RWPE2 (cell line): ENCODE measurements at regions not wholly inside any gene's neighbourhood (a gene's known extent, or its start where the extent isn't known, plus 50 kb on each side); places are given as distances from the start of the nearest gene placed in this dataset.

Experiments
- ATAC-seq: fragments of 200-7000 bp; cut with Tn5 transposase; 3 replicates; pipeline ENCODE4 v1.9.1; 2021; ENCODE audit warnings: low read depth
- DNase-seq: peaks from one replicate; pipeline ENCODE4 v3.0.0-alpha.2; 2020; ENCODE audit warnings: low spot score
- H3K27ac ChIP-seq: fragments of 450-650 bp; 2 replicates; pipeline ENCODE4 v1.5.1; 2017; ENCODE audit warnings: mild to moderate bottlenecking; ENCODE audit not compliant: poor library complexity, severe bottlenecking
- H3K27me3 ChIP-seq: fragments of 250-450 bp; sonication (Bioruptor Pico); 2 replicates; pipeline ENCODE4 v1.5.1; 2021; ENCODE audit warnings: mild to moderate bottlenecking, moderate library complexity; ENCODE audit not compliant: insufficient read depth, poor library complexity, severe bottlenecking
- H3K36me3 ChIP-seq: fragments of 250-450 bp; sonication (Bioruptor Pico); 2 replicates; pipeline ENCODE4 v1.5.1; 2020; ENCODE audit warnings: low read depth, mild to moderate bottlenecking, moderate library complexity
- H3K4me1 ChIP-seq: fragments of 250-450 bp; sonication (Bioruptor Pico); 2 replicates; pipeline ENCODE4 v1.5.1; 2021; ENCODE audit warnings: mild to moderate bottlenecking, moderate library complexity; ENCODE audit not compliant: insufficient read depth, poor library complexity, severe bottlenecking
- H3K4me3 ChIP-seq: fragments of 250-450 bp; sonication (Bioruptor Pico); 2 replicates; pipeline ENCODE4 v1.5.1; 2021; ENCODE audit warnings: mild to moderate bottlenecking, moderate library complexity; ENCODE audit not compliant: severe bottlenecking
- H3K9me3 ChIP-seq: fragments of 250-450 bp; sonication (Bioruptor Pico); 2 replicates; pipeline ENCODE4 v1.5.1; 2021; ENCODE audit warnings: mild to moderate bottlenecking, moderate library complexity; ENCODE audit not compliant: severe bottlenecking
- TF ChIP-seq, protein P1 (sequence below): fragments of 450-650 bp; IDR thresholded peaks from one replicate; pipeline ENCODE4 v1.5.1; 2017; ENCODE audit warnings: mild to moderate bottlenecking, moderate library complexity; ENCODE audit not compliant: poor library complexity, severe bottlenecking

DNA sequence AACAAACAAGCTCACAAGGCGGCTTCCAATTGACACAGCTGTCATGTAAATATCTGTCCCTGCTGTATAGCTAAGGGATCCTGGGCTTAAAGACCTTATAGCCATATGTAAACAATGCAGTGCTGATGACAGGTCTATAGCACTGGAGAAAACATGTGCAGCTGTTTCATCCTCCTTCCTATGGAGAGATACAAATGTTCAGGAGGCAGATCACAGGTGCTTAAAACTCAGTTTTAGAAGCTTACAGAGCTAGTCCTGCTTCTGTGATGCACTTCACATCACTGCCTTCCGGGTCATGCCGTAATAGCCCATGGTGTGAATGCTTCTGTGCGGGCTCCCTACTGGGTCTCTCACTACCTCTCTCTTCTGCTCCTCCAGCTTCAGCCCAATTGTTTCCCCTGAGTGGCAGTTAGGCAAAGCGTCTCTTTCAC is 262.4 kb upstream of the CHST9 start:
- no peak for DNase-seq
- Histone ChIP-seq H3K27me3 (no peaks in the 10 kb centered on the region), H3K4me3 (no peak overlapping the region), H3K27ac (no peak overlapping the region), H3K4me1 (no peaks in the 10 kb centered on the region), H3K9me3 (no peaks in the 10 kb centered on the region), H3K36me3 (no peaks in the 10 kb centered on the region)
- TF ChIP-seq, protein P1, sequence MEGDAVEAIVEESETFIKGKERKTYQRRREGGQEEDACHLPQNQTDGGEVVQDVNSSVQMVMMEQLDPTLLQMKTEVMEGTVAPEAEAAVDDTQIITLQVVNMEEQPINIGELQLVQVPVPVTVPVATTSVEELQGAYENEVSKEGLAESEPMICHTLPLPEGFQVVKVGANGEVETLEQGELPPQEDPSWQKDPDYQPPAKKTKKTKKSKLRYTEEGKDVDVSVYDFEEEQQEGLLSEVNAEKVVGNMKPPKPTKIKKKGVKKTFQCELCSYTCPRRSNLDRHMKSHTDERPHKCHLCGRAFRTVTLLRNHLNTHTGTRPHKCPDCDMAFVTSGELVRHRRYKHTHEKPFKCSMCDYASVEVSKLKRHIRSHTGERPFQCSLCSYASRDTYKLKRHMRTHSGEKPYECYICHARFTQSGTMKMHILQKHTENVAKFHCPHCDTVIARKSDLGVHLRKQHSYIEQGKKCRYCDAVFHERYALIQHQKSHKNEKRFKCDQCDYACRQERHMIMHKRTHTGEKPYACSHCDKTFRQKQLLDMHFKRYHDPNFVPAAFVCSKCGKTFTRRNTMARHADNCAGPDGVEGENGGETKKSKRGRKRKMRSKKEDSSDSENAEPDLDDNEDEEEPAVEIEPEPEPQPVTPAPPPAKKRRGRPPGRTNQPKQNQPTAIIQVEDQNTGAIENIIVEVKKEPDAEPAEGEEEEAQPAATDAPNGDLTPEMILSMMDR: no peak
- no peak for ATAC-seq

DNA sequence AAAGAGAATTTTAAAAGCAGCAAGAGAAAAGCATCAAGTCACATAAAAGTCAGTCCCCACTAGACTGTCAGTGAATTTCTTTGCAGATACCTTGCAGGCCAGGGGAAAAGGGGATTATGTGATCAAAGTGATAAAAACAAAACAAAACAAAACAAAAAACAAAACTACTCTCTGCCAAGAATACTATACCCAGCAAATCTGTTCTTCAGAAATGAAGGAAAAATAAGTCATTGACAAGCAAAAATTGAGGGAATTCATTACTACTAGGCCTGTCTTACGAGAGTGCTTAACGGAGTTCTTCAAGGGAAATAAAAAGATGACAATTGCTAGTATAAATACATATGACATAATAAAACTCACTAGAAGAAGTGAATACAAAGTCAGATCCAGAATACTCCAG is 245.5 kb upstream of the CHST9 start:
- Histone ChIP-seq H3K9me3 (no peaks in the 10 kb centered on the region), H3K4me3 (no peak overlapping the region), H3K4me1 (no peaks in the 10 kb centered on the region), H3K36me3 (no peaks in the 10 kb centered on the region), H3K27ac (no peak overlapping the region), H3K27me3 (no peaks in the 10 kb centered on the region)
- no peak for DNase-seq
- TF ChIP-seq, protein P1: no peak
- no peak for ATAC-seq

DNA sequence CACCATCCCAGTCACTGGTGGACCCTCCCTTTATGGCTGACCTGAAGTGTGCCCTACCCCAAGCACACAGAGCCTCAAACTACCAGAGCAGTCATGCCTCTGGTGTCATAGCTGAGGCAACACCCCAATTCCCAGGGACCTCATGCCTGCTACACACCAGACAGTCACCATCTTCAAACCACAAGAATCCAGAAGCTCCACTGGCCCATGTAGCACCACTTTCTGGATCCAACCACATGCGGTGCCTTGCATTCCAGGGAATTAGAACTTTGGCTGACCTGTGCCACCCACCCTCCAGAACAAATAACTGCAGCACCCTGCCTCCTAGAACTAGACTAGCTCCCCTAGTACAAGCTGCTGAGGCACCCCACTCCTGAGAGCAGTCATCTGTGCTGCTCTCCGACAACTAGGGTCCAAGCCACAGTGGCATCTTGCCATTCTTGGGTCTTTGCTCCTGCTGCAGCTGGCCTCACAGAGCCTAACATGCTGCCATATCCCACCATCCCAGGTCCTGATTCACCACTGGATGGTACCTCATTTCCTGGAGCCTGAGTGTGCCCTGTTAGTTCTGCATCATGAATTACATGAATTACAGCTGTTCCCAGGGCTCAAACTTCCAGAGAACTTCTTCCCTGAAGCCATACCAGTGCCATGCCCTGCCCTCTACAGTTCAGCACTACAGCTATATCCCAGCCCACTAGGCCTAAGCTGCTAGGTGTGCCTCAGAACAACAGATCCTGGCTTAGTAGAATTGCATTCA is 243.8 kb upstream of the CHST9 start:
- no peak overlapping the region for H3K27ac ChIP-seq
- TF ChIP-seq, protein P1: no peak
- no peaks in the 10 kb centered on the region for H3K9me3 ChIP-seq
- ATAC-seq (no peak), DNase-seq (no peak)
- H3K4me3 ChIP-seq: no peak overlapping the region
- no peaks in the 10 kb centered on the region for H3K27me3 ChIP-seq
- H3K4me1 ChIP-seq: no peaks in the 10 kb centered on the region
- H3K36me3 ChIP-seq: no peaks in the 10 kb centered on the region

DNA sequence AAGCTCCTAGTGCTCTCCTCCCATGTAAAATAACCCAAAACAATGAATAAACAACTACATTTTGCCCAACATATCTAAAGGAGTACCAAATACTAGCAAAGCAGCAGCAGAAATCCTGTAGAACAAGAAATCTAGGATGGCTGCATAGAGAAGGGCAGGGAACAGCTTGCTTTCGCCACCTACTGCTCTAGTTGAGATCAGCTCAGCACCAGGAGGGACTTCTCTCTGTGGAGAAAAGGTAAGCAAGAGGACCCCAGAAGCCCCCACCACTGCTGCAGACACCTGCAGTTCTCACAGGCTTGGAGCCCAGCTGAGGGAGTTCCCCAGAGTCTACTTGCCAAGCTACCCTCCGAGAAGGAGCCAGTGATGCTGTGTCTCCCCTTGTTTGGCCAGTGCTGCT is 243.0 kb upstream of the CHST9 start:
- Histone ChIP-seq H3K4me1 (no peaks in the 10 kb centered on the region), H3K36me3 (no peaks in the 10 kb centered on the region), H3K27ac (no peak overlapping the region), H3K4me3 (no peak overlapping the region), H3K9me3 (no peaks in the 10 kb centered on the region), H3K27me3 (no peaks in the 10 kb centered on the region)
- DNase-seq (no peak), ATAC-seq (no peak)
- TF ChIP-seq, protein P1: no peak

DNA sequence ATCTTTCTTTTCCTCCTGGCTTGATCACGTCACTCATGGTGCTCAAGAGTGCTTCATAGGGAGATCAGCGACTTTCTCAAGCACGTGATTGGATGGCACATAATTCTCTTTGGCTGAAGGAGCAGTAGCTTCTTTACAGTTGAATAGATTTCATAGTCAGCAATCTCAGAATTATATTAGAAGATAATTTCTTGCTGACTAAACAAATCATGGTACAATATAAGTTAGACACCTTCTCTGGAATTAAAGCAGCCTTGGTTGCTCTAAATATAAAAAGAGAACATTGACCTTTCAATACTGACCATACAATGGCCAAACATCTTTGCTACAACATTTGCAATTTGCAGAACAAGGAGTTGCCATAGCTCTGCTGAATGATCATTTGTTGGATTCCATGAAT is 238.5 kb upstream of the CHST9 start:
- H3K27ac ChIP-seq: no peak overlapping the region
- TF ChIP-seq, protein P1: no peak

More for the DNA sequence above, 238.5 kb upstream of the CHST9 start:
- H3K9me3 ChIP-seq: no peaks in the 10 kb centered on the region
- H3K27me3 ChIP-seq: no peaks in the 10 kb centered on the region
- DNase-seq (no peak), ATAC-seq (no peak)
- no peak overlapping the region for H3K4me3 ChIP-seq
- H3K4me1 ChIP-seq: no peaks in the 10 kb centered on the region
- no peaks in the 10 kb centered on the region for H3K36me3 ChIP-seq
